AG09319 (cell line): ENCODE measurements at regions not wholly inside any gene's neighbourhood (a gene's known extent, or its start where the extent isn't known, plus 50 kb on each side); places are given as distances from the start of the nearest gene placed in this dataset.

Experiments used
- DNase-seq: peaks from one replicate; pipeline ENCODE4 v3.0.0-alpha.2; 2010; ENCODE audit warnings: low read depth; ENCODE audit errors: extremely low read depth
- CTCF ChIP-seq: IDR thresholded peaks from 2 replicates; pipeline ENCODE4 v1.5.1; 2011; ENCODE audit warnings: low read depth, mild to moderate bottlenecking, inconsistent platforms, low read length, moderate library complexity

DNA sequence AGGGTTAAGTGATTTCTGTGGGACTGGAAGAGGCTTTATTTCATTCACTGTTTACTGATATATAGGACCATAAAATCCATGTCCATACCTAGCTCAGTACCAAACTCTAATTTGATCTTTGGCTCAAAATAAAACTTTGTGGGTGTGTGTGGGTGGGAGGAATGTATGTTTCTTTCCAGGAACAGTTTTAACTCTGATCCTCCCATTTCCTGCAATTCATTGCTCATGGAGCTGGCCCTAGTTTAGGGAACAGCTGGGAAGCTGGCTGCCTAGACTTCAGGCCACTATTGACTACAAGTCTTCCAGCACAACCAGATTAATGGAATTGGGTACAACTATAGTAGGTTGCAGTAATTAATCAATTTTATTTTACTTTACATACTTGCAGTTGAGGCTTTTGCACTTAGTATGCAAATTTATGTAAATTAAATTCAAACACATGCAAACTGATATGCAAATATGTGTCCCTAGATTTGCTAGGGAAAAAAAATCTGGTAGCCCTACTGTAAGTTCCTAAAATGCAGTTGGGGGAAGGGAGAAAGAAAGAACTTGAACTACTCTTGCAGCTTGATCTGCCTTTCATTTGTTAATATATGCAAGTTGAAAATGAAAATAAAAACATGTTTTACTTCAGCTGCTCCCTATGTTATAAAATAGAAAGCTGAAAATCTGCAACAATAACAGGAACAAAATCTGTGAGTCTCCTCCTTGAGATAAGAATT lies 1070.3 kb upstream of the CELF4 start:
- no peak for TF ChIP-seq CTCF
- DNase-seq: no peak

DNA sequence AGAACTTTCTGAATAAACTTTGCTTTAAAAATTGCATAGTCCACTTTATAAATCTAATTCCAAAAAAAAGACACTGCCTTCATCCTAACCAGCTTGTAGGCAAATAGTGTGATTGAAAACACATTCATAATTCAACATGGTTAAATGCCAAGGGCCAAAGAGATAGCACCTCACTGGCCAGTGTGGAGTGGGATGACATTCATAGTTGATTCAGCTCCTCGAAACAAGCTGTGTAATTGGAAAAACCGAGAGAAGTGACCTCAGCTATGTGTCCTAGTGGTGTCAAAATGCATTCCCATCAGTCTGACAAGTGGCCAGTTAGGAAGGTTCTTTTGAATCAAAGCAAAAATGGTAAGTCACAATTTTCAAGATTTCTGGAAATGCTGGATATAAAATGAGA lies 1068.5 kb upstream of the CELF4 start:
- no peak for TF ChIP-seq CTCF
- no peak for DNase-seq

DNA sequence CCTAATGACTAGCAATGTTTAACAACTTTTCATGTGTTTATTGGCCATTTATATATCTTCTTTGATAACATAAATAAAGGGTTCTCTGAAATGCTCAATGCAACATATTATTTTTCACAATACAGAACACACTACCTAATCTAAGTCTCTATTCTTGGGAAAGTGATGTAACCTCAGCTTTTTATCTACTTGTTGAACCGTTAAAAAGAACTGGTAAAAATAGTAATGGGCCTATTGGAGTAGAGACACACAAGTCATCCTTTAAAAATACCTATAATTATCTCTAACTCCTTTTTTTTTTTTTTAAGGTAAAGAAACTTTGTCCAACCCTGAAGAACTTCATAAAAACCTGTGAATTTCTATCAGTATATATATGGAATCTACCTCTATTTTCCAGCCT lies 1067.7 kb upstream of the CELF4 start:
- no peak for TF ChIP-seq CTCF
- DNase-seq: no peak

GRCh38 chr18:38619129-38619528 lies 1053.5 kb upstream of the CELF4 start:
- TF ChIP-seq CTCF: no peak
- DNase-seq: no peak

GRCh38 chr18:38616306-38616705 lies 1050.7 kb upstream of the CELF4 start:
- no peak for DNase-seq
- TF ChIP-seq CTCF: no peak

DNA sequence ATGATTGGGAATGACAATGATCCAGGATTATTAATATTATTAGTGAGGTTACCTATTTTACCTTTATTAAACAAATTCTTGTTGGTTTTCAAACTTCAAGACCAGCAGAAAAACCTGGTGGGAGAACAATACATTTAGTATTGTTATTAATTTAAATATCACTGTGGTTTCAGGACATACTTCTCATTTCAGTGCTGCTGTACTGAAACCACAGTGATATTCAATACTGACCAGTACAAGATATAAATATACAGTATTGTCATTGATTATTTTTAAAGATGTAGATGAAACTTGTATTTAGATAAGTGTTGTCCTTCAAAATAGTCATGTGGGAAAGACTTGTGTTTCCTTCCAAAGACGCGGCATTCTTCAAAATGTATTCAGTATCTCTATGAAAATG lies 1047.3 kb upstream of the CELF4 start:
- no peak for TF ChIP-seq CTCF
- DNase-seq: no peak

- no peak for DNase-seq
- no peak for TF ChIP-seq CTCF
Observed at GRCh38 chr18:38611036-38611964, 1045.7 kb upstream of the CELF4 start.
